WTC11 (cell line): ENCODE measurements at regions not wholly inside any gene's neighbourhood (a gene's known extent, or its start where the extent isn't known, plus 50 kb on each side); places are given as distances from the start of the nearest gene placed in this dataset.

Experiments used
- ATAC-seq: fragments of 200-7000 bp; cut with Tn5 transposase; 2 replicates; pipeline ENCODE4 v1.10.0; 2021; ENCODE audit warnings: mild to moderate bottlenecking, moderate library complexity
- CTCF ChIA-PET: fragments of 300-600 bp; sonication (Branson Sonifier 250); formaldehyde crosslinking; loops from one replicate; lab custom pipeline; 2021; ENCODE audit warnings: antibody characterized with exemption; lab: Charles Lee
- POLR2A ChIA-PET: fragments of 350-600 bp; sonication (Branson Sonifier 250); formaldehyde crosslinking; loops from one replicate; lab custom pipeline; 2021; ENCODE audit warnings: antibody characterized with exemption; lab: Charles Lee
- DNase-seq: peaks from one replicate; pipeline ENCODE4 v3.0.0; 2021; ENCODE audit warnings: low spot score
- H3K27ac Mint-ChIP-seq: 2 replicates; pipeline ENCODE4 v1.8.0; 2021; ENCODE audit warnings: mixed read lengths
- H3K27me3 Mint-ChIP-seq: 2 replicates; pipeline ENCODE4 v1.8.0; 2021; ENCODE audit warnings: low read depth, mild to moderate bottlenecking, moderate library complexity, mixed read lengths
- H3K36me3 Mint-ChIP-seq: 2 replicates; pipeline ENCODE4 v1.8.0; 2021; ENCODE audit warnings: mixed read lengths
- H3K4me1 Mint-ChIP-seq: 2 replicates; pipeline ENCODE4 v1.8.0; 2022; ENCODE audit warnings: mixed read lengths
- H3K4me3 Mint-ChIP-seq: 2 replicates; pipeline ENCODE4 v1.8.0; 2021; ENCODE audit warnings: mild to moderate bottlenecking, moderate library complexity, mixed read lengths
- H3K9me3 Mint-ChIP-seq: 2 replicates; pipeline ENCODE4 v1.8.0; 2021; ENCODE audit warnings: mixed read lengths
- AR ChIP-seq: fragments of 250-450 bp; sonication (Bioruptor Pico); IDR thresholded peaks from 2 replicates; pipeline ENCODE4 v1.9.0; 2021; ENCODE audit warnings: mild to moderate bottlenecking
- ARID4B ChIP-seq: sonication (generic); formaldehyde crosslinking; IDR thresholded peaks from 2 replicates; pipeline ENCODE4 v1.8.0; 2023; ENCODE audit warnings: missing genetic modification reagents, mild to moderate bottlenecking, borderline replicate concordance
- ATF6 ChIP-seq: sonication (generic); formaldehyde crosslinking; IDR thresholded peaks from 2 replicates; pipeline ENCODE4 v1.8.1; 2023; ENCODE audit warnings: mild to moderate bottlenecking, missing genetic modification reagents
- CBFB ChIP-seq: sonication (generic); formaldehyde crosslinking; IDR thresholded peaks from 2 replicates; pipeline ENCODE4 v1.8.1; 2022; ENCODE audit warnings: mild to moderate bottlenecking, low read depth, missing genetic modification reagents
- CDX4 ChIP-seq: fragments of 250-450 bp; sonication (Bioruptor Pico); IDR thresholded peaks from 2 replicates; pipeline ENCODE4 v1.9.0; 2021; ENCODE audit warnings: moderate library complexity, mild to moderate bottlenecking, inconsistent platforms, borderline replicate concordance
- CTCF ChIP-seq: fragments of 200-600 bp; IDR thresholded peaks from 2 replicates; pipeline ENCODE4 v1.8.0; 2022; ENCODE audit warnings: antibody characterized with exemption
- E2F1 ChIP-seq: sonication (generic); formaldehyde crosslinking; IDR thresholded peaks from 2 replicates; pipeline ENCODE4 v1.8.0; 2022; ENCODE audit warnings: mild to moderate bottlenecking, missing genetic modification reagents
- IRF2 ChIP-seq: sonication (generic); formaldehyde crosslinking; IDR thresholded peaks from 2 replicates; pipeline ENCODE4 v1.8.0; 2022; ENCODE audit warnings: low read depth, missing genetic modification reagents, borderline replicate concordance
- MLX ChIP-seq: sonication (generic); formaldehyde crosslinking; IDR thresholded peaks from 2 replicates; pipeline ENCODE4 v1.8.1; 2023; ENCODE audit warnings: mild to moderate bottlenecking, missing genetic modification reagents, moderate library complexity
- NFATC4 ChIP-seq: fragments of 250-450 bp; sonication (Bioruptor Pico); IDR thresholded peaks from 2 replicates; pipeline ENCODE4 v1.9.0; 2021; ENCODE audit warnings: mild to moderate bottlenecking
- NR2C2 ChIP-seq: sonication (generic); formaldehyde crosslinking; IDR thresholded peaks from 2 replicates; pipeline ENCODE4 v1.8.0; 2022; ENCODE audit warnings: mild to moderate bottlenecking, missing genetic modification reagents
- RELA ChIP-seq: sonication (generic); formaldehyde crosslinking; IDR thresholded peaks from 2 replicates; pipeline ENCODE4 v1.8.1; 2022; ENCODE audit warnings: missing genetic modification reagents, mild to moderate bottlenecking, borderline replicate concordance
- TP53 ChIP-seq: sonication (generic); formaldehyde crosslinking; IDR thresholded peaks from 2 replicates; pipeline ENCODE4 v1.8.1; 2023; ENCODE audit warnings: mild to moderate bottlenecking, missing genetic modification reagents
- ZNF219 ChIP-seq: sonication (generic); formaldehyde crosslinking; IDR thresholded peaks from 2 replicates; pipeline ENCODE4 v1.8.0; 2023; ENCODE audit warnings: missing genetic modification reagents, mild to moderate bottlenecking, borderline replicate concordance
- ZNF232 ChIP-seq: sonication (generic); formaldehyde crosslinking; IDR thresholded peaks from 2 replicates; pipeline ENCODE4 v1.8.0; 2022; ENCODE audit warnings: mild to moderate bottlenecking, missing genetic modification reagents
- ZNF396 ChIP-seq: fragments of 250-450 bp; sonication (Bioruptor Pico); IDR thresholded peaks from 2 replicates; pipeline ENCODE4 v1.8.0; 2021; ENCODE audit warnings: mild to moderate bottlenecking, moderate library complexity, borderline replicate concordance
- ZNF671 ChIP-seq: fragments of 250-450 bp; sonication (Bioruptor Pico); IDR thresholded peaks from 2 replicates; pipeline ENCODE4 v1.8.0; 2021; ENCODE audit warnings: mild to moderate bottlenecking

GRCh38 chr7:110071192-110071591 is 1019.7 kb upstream of the LRRN3 start:
- no peak for DNase-seq
- Mint-ChIP-seq H3K27ac (no peak overlapping the region), H3K4me3 (no peak overlapping the region), H3K4me1 (no peaks in the 10 kb centered on the region), H3K36me3 (no peaks in the 10 kb centered on the region), H3K9me3 (peaks cover 5% of the 10 kb centered on the region), H3K27me3 (no peaks in the 10 kb centered on the region)
- ChIA-PET POLR2A (no interaction called here), CTCF (no interaction called here)
- TF ChIP-seq ARID4B: no peak
- no peak for TF ChIP-seq IRF2 (CRISPR knock-in tag)
- TF ChIP-seq TP53 (CRISPR knock-in tag): no peak
- no peak for TF ChIP-seq ATF6 (CRISPR knock-in tag)
- no peak for TF ChIP-seq MLX (CRISPR knock-in tag)
- no peak for TF ChIP-seq CTCF
- TF ChIP-seq ZNF671 (CRISPR knock-in tag): no peak
- no peak for TF ChIP-seq ZNF396 (CRISPR knock-in tag)
- TF ChIP-seq NR2C2 (CRISPR knock-in tag): no peak
- TF ChIP-seq E2F1: no peak
- TF ChIP-seq ZNF232 (CRISPR knock-in tag): no peak
- no peak for TF ChIP-seq RELA (CRISPR knock-in tag)
- no peak for TF ChIP-seq CDX4
- TF ChIP-seq AR (CRISPR knock-in tag): no peak
- TF ChIP-seq CBFB (CRISPR knock-in tag): no peak
- no peak for TF ChIP-seq ZNF219
- no peak for TF ChIP-seq NFATC4 (CRISPR knock-in tag)
- ATAC-seq: no peak
